ENCODE measurements at regions not wholly inside any gene's neighbourhood (a gene's known extent, or its start where the extent isn't known, plus 50 kb on each side); places are given as distances from the start of the nearest gene placed in this dataset.

- Histone ChIP-seq H3K9me3 (no peaks in the 10 kb centered on the region), H3K4me1 (peaks cover 25% of the 10 kb centered on the region), H3K27ac (peak overlapping the region; percentile 50 to 66; a peak in 4 of 6 replicates), H3K4me2 (peak overlapping the region; percentile 38; the same call in 1 of the 3 replicates), H3K4me3 (no peak overlapping the region)
- WGBS (ENCODE audit: missing lambda C conversion rate), result 51% methylated on average over 6 of the region's 6 CpGs
- POLR2A ChIA-PET, result no interaction called here
- FAIRE-seq (no peak), DNase-seq (ENCODE audit: low read depth in 1 of 2, low spot score in 1 of 2) (no peak), ATAC-seq (no peak)
- CTCF ChIA-PET, result interaction anchor here (1.6 kb wide), 1 partner anchor 21 kb away, joined by 3 read pairs; no protein-coding TSS in a partner anchor
- TF ChIP-seq NFE2L2 (conservative IDR thresholded peaks at IDR 0.05; ENCODE audit: low read length) (no peak), JUN (IDR thresholded peaks at IDR 0.05) (no peak), RCOR1 (IDR thresholded peaks at IDR 0.05; ENCODE audit: low read depth, low read length) (no peak), TP53 (CRISPR knock-in tag; IDR thresholded peaks at IDR 0.05) (no peak), ELK1 (IDR thresholded peaks at IDR 0.05; ENCODE audit: low read depth, low read length) (no peak), MAFK (IDR thresholded peaks at IDR 0.05; ENCODE audit: partially characterized antibody) (no peak), BCL3 (IDR thresholded peaks at IDR 0.05) (no peak), POLR2A (IDR thresholded peaks at IDR 0.05; ENCODE audit: low read length) (no peak), MYC (IDR thresholded peaks at IDR 0.05; ENCODE audit: borderline replicate concordance, low read length) (no peak)
These were observed 216.0 kb upstream of the ZNF32 start for GRCh38 chr10:43864656-43865055.

GRCh38 chr10:43863859-43864591 lies 215.3 kb upstream of the ZNF32 start:
- Histone ChIP-seq H3K4me3 (no peak overlapping the region), H3K9me3 (no peaks in the 10 kb centered on the region), H3K4me1 (peaks cover 25% of the 10 kb centered on the region), H3K27ac (peak overlapping the region; percentile 58 to 66), H3K4me2 (peak overlapping the region; percentile 38)
- no peak for FAIRE-seq
- ChIA-PET CTCF (interaction anchor here (1.6 kb wide), 1 partner anchor 21 kb away, joined by 3 read pairs; no protein-coding TSS in a partner anchor), POLR2A (no interaction called here)
- TF ChIP-seq POLR2A (IDR thresholded peaks at IDR 0.05; ENCODE audit: low read length) (no peak), USF2 (IDR thresholded peaks at IDR 0.05) (0 out of 2 replicates have a peak, but pooled peaks have one; percentile 17), RAD21 (conservative IDR thresholded peaks at IDR 0.05 in 1 of 2, IDR thresholded peaks at IDR 0.05 in 1 of 2) (no peak), ZSCAN20 (CRISPR knock-in tag; IDR thresholded peaks at IDR 0.05) (no peak)
- WGBS (ENCODE audit: missing lambda C conversion rate), result 33% methylated on average over 5 of the region's 8 CpGs
- peak; percentile 72 to 81; a peak in 5 of 6 replicates for ATAC-seq
- peak in 1 of 2 experiments; percentile 50 for DNase-seq (ENCODE audit: low read depth in 1 of 2, low spot score in 1 of 2)

- no peak for FAIRE-seq
- CTCF ChIA-PET, result no interaction called here
These were observed 214.6 kb upstream of the ZNF32 start for GRCh38 chr10:43863270-43863669.

More at GRCh38 chr10:43863270-43863669, 214.6 kb upstream of the ZNF32 start:
- no peak for ATAC-seq
- H3K4me1 ChIP-seq, result peaks cover 25% of the 10 kb centered on the region
- H3K9me3 ChIP-seq, result no peaks in the 10 kb centered on the region
- TF ChIP-seq POLR2A (IDR thresholded peaks at IDR 0.05; ENCODE audit: low read length) (no peak), HMGXB4 (CRISPR knock-in tag; IDR thresholded peaks at IDR 0.05; ENCODE audit: borderline replicate concordance) (no peak), JUN (IDR thresholded peaks at IDR 0.05) (no peak), MAZ (IDR thresholded peaks at IDR 0.05; ENCODE audit: borderline replicate concordance, low read depth, low read length) (no peak), KDM5A (IDR thresholded peaks at IDR 0.05) (no peak), HOXA7 (CRISPR knock-in tag; IDR thresholded peaks at IDR 0.05) (no peak), EHF (CRISPR knock-in tag; IDR thresholded peaks at IDR 0.05) (no peak), GATA3 (IDR thresholded peaks at IDR 0.05; ENCODE audit: borderline replicate concordance) (no peak)
- H3K4me2 ChIP-seq, result peak overlapping the region; percentile 38; the same call in 2 of the 3 replicates
- 51% methylated on average over 9 of the region's 9 CpGs for WGBS (ENCODE audit: missing lambda C conversion rate)
- no peak for DNase-seq (ENCODE audit: low read depth in 1 of 2, low spot score in 1 of 2)
- H3K4me3 ChIP-seq, result no peak overlapping the region
- POLR2A ChIA-PET, result no interaction called here
- peak overlapping the region; percentile 57 to 58 for H3K27ac ChIP-seq
